HepG2 (cell line): ENCODE measurements at regions not wholly inside any gene's neighbourhood (a gene's known extent, or its start where the extent isn't known, plus 50 kb on each side); places are given as distances from the start of the nearest gene placed in this dataset.

Experiments
- CTCF ChIP-seq: sonication (generic); formaldehyde crosslinking; IDR thresholded peaks from 2 replicates; pipeline ENCODE4 v1.5.0; 2020; ENCODE audit warnings: mild to moderate bottlenecking, missing genetic modification reagents, moderate library complexity
- HMG20A ChIP-seq: IDR thresholded peaks from 2 replicates; pipeline ENCODE4 v1.6.1; 2016; ENCODE audit warnings: borderline replicate concordance
- POLR2AphosphoS5 ChIP-seq: IDR thresholded peaks from 2 replicates; pipeline ENCODE4 v1.6.1; 2012; ENCODE audit warnings: low read depth, low read length
- POLR2G ChIP-seq: fragments of 200-400 bp; formaldehyde crosslinking; IDR thresholded peaks from 2 replicates; pipeline ENCODE4 v1.6.1; 2018; ENCODE audit warnings: mild to moderate bottlenecking, low read depth, low read length, moderate library complexity
- SMAD1 ChIP-seq: sonication (generic); formaldehyde crosslinking; IDR thresholded peaks from 2 replicates; pipeline ENCODE4 v1.4.0; 2020; ENCODE audit warnings: missing genetic modification reagents, low read depth, mild to moderate bottlenecking, borderline replicate concordance
- TAF1 ChIP-seq: sonication (generic); formaldehyde crosslinking; IDR thresholded peaks from 2 replicates; pipeline ENCODE4 v1.4.0; 2020; ENCODE audit warnings: missing genetic modification reagents
- ZC3H4 ChIP-seq: sonication (generic); formaldehyde crosslinking; IDR thresholded peaks from 2 replicates; pipeline ENCODE4 v1.4.0; 2020; ENCODE audit warnings: missing genetic modification reagents, borderline replicate concordance
- ZNF136 ChIP-seq: sonication (generic); formaldehyde crosslinking; IDR thresholded peaks from 2 replicates; pipeline ENCODE4 v1.8.1; 2022; ENCODE audit warnings: low read depth, mild to moderate bottlenecking, moderate library complexity, missing genetic modification reagents
- ZNF138 ChIP-seq: sonication (generic); formaldehyde crosslinking; IDR thresholded peaks from 2 replicates; pipeline ENCODE4 v1.5.0; 2020; ENCODE audit warnings: mild to moderate bottlenecking, low read depth, missing genetic modification reagents
- ZNF597 ChIP-seq: sonication (generic); formaldehyde crosslinking; IDR thresholded peaks from 2 replicates; pipeline ENCODE4 v1.5.0; 2020; ENCODE audit warnings: missing genetic modification reagents
- ZNF660 ChIP-seq: sonication (generic); formaldehyde crosslinking; IDR thresholded peaks from 2 replicates; pipeline ENCODE4 v1.5.1; 2020; ENCODE audit warnings: mild to moderate bottlenecking, low read depth, missing genetic modification reagents, borderline replicate concordance
- ZNF746 ChIP-seq: sonication (generic); formaldehyde crosslinking; IDR thresholded peaks from 2 replicates; pipeline ENCODE4 v1.8.0; 2022; ENCODE audit warnings: mild to moderate bottlenecking, missing genetic modification reagents

- TF ChIP-seq ZNF597 (no peak), ZNF746 (CRISPR knock-in tag) (no peak), ZNF138 (CRISPR knock-in tag) (no peak), TAF1 (CRISPR knock-in tag) (no peak), HMG20A (no peak), CTCF (CRISPR knock-in tag) (no peak), SMAD1 (CRISPR knock-in tag) (no peak), ZNF136 (CRISPR knock-in tag) (no peak), ZNF660 (CRISPR knock-in tag) (no peak), ZC3H4 (no peak), POLR2G (no peak), POLR2AphosphoS5 (no peak)
These were observed 216.5 kb upstream of the SOX1 start for GRCh38 chr13:111850458-111850857.
